ENCODE measurements at regions not wholly inside any gene's neighbourhood (a gene's known extent, or its start where the extent isn't known, plus 50 kb on each side); places are given as distances from the start of the nearest gene placed in this dataset.

DNA sequence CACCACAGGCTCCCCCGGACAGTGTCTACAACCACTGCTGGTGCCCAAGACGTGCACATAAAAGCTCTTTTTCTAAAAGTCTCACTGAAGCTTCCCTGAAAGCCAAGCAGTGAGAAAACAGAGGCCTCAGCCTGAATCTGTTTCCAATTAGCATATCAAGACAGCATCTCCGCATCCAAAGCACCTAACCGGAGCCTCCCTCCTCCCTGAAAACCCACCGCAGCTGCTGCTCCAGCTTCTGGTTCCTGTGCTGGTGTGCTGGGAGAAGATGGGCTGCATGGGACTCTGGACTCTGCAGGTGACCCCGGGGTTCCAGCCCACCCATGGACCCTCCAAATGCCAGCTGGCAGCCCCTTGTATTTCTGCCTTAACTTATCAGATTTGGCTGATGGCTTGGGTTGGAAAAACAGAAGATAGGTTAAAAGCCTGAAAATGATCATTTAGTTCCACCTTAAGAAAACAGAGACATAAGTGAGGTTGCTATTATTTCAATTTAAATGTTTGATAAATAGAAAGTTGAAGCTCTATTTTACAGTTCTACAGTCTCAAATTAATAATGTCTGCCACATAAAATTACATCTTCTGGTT lies 103.3 kb downstream of the TMEM18 start:
- no peak for DNase-seq

- DNase-seq: no peak
Observed at GRCh38 chr2:573025-573424, 104.2 kb downstream of the TMEM18 start.

- DNase-seq: no peak
Observed at GRCh38 chr2:569681-570080, 107.5 kb downstream of the TMEM18 start.

- DNase-seq: no peak
Observed at GRCh38 chr2:568639-569235, 108.5 kb downstream of the TMEM18 start.

- no peak for DNase-seq
Observed at GRCh38 chr2:567865-568638, 109.2 kb downstream of the TMEM18 start.

- no peak for DNase-seq
Observed at GRCh38 chr2:567496-567864, 109.7 kb downstream of the TMEM18 start.

DNA sequence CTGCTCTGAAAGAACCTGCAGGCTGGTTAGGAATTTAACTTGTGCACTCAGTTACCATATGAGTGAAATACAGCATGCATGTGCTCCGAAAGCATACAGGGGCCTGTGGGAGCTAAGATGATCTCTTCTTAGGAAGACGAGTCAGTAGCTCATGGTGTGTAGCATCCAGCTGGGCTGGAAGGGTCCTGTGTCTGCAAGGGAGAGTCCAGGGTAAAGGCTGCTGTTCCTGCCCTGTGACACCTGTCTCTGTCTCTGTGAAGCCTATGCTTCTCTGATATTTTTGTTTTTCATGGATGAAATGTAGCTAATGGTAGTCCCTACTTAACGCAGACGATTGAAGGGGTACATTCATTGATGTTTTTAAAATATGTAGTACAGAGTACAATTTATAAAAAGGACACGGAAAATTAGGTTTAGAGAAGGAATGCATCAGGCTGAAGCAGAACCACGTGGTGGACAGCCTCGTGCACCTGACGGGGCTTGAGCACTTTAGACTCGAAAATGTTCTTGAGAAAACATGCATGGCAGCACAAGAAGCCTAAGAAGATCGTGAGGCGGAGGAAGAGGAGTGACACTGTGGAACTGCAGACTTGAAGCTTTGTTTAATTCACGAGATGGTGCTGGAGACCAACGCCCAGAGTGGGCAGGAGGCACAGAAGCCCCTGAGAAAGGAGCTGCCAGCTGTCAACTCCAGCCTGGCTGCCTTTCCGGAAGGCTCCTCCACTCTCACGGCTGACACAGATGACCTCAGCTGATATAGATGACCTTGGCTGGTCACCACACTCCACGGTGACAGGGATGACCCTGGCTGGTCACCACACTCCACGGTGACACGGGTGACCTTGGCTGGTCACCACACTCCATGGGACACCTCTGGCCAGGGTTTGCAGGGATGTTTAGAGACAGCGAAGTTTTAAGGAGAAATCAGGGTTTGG lies 110.6 kb downstream of the TMEM18 start:
- DNase-seq: no peak

GRCh38 chr2:564471-565181 lies 112.6 kb downstream of the TMEM18 start:
- DNase-seq: no peak

DNA sequence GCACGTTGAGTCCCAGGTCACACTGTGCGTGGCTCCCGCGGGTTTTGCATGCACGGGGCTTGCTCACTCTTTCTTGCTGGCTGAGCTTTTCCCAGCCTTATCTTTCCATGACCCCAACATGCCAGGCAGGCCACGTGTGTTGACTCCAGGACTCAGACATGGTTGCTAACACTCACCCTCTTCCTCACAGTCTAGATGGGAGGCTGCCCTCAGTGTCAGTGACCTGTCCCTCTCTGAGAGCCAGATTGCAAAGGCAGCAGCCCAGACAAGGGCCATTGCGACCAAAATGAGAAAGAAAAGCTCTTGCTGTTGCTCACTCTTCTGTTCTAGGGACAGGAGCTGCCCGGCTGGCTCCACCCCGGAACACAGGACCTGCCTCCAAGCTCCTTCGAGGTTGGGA lies 113.7 kb downstream of the TMEM18 start:
- DNase-seq: no peak

DNA sequence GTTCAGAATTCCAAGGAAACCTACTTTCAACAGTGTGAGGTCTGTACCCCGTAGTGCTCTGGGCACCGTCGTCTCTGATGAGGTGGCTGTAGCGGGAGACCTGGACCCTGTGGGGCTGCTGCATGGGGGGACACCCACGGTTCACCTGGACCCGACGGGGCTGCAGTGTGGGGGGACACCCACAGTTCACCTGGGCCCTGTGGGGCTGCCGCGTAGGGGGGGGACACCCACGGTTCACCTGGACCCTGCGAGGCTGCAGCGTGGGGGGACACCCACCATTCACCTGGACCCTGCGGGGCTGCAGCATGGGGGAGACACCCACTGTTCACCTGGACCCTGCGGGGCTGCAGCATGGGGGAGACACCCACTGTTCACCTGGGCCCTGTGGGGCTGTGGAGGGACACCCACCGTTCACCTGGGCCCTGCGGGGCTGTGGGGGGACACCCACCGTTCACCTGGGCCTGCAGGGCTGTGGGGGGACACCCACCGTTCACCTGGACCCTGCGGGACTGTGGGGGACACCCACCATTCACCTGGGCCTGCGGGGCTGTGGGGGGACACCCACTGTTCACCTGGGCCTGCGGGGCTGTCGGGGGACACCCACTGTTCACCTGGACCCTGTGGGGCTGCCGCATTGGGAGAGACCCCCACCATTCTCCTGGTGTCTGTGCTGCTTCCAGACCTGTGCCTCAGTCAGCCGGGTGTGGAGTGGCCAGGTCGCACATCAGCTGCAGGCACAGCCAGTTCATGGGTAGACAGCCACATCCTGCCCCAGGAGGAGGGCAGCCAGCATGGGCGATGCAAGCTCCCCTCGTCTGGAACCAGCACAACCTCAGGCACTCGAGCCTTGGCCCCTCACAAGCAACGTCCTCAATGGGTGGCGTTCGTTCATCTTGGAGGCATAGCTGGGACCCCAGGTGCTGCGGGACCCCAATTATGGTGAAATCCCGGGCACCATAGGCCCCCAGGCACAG lies 114.5 kb downstream of the TMEM18 start:
- no peak for DNase-seq

DNA sequence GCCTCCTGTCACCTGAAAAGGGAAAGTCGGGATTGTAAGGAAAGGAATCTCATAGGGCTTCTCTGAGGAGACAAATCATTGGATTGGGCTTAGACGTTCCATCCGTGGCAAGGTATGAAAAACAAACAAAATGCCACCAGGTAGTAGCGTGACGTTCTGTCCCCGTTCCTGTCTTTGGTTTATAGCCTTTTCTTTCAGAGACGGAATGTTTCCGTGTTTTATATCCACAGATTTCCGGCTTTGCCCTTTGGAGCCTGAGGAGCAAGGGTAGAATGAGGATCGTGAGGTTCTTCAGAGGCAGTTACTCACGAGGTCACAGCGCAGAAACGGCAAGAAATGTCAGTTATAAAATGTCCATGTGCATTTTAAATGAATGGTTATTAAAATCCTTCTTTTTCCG lies 118.3 kb downstream of the TMEM18 start:
- no peak for DNase-seq

DNA sequence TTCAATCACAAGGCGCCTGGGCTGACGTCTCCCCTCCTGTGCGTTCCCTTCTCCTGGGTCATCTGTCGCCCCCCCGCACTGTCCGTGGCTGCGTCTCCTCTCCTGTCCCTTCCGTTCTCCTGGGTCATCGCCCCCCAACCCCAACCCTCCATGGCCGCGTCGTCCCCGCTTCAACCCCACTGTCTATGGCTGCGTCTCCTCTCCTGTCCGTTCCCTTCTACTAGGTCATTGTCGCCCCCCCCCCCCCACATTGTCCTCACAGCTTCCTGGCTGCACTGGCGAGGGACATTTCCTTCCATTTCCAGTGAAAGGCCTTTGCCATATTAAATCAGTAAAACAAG lies 118.9 kb downstream of the TMEM18 start:
- DNase-seq: no peak

DNA sequence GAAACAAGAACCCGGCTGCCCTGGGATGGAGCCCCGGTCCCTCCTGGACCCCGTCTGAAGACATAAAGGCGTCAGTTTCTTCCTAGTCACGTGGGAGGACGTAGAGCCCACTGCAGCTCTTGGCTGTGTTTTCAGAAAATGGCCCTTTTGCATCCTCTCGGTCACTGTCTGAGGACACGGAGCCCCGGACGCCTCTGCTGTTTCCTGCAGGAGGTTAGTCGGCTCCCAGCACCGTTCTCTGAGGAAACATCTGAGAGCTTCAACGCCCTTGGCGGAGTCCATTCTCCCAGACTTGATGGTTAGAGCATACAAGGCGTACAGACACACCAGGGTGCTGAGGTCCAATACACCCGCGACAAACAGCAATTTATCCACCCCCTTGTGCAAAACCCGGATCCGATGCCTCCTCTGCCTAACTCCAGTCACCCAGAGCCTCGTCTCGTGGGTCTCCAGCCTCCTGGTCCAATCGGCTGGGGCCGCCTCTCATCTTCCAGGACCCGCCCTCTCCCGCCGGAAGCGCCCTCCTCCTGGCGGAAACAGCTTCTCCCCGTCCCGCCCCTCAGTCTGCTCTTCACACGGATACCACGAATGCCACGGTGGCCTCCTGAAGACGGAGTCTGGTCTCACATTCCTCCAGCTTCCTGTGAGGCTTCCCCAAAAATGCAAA lies 119.4 kb downstream of the TMEM18 start:
- no peak for DNase-seq

GRCh38 chr2:556485-556884 lies 120.7 kb downstream of the TMEM18 start:
- no peak for DNase-seq

DNA sequence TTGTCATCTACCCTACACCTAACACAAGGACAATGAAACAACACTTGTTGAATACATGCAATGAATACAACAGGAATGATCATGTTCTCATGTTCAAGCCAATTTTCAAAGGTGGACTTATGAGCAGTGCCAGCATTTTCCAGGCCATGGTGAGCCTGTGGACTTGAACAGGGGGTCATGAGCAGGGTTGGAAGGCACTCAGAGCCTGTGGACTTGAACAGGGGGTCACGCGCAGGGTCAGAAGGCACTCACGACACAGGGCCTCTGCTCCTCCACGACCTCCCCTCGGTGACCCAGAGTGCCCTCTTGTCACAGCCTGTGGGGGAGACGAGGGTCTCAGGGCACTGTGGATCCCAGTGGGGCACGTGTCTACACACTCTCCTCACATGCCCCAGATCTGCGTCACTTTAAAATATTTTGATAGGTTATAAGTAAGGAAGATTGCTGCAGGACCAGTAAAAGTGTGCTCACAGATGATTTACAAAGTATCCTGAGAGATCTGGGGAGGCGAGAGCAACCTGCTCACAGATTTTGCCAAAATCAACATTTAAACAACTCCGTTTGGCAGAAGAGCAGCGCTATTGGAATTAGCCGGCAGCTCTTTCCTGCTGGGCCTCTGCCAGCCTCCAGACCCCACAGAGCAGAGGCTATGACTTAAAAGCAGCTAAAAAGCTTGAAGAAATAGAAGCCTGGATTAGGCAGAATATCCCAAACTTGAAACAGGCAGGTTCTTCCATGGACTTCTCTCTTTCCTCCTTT lies 121.9 kb downstream of the TMEM18 start:
- no peak for DNase-seq

- DNase-seq: no peak
Observed at GRCh38 chr2:554444-554843, 122.8 kb downstream of the TMEM18 start.

- DNase-seq: no peak
Observed at GRCh38 chr2:552906-553305, 124.3 kb downstream of the TMEM18 start.

DNA sequence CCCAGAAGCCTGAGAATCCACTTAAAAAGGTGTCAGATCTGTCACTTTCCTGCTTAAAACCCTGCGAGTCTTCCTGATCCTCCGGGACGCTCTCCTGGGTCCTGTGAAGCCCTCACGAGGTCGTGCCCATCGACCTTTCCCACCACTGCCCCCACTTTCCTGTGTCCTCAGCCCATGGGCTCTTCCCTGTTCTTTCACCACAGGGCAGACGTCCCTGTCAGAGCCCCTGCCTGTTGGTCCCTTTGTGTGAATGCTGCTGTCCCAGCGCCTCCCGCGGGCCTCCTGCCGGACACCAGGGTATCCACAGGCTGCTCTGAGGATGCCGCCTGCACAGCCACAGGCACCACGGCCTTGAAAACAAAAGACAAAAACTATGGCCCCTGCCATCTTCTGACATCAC lies 125.6 kb downstream of the TMEM18 start:
- no peak for DNase-seq

GRCh38 chr2:550860-551567 lies 126.2 kb downstream of the TMEM18 start:
- no peak for DNase-seq

All from OCI-M1 (cell line).